ENCODE measurements at regions not wholly inside any gene's neighbourhood (a gene's known extent, or its start where the extent isn't known, plus 50 kb on each side); places are given as distances from the start of the nearest gene placed in this dataset.
"Not testable (repeated sequence)": the region's sequence is repeated elsewhere in the genome, so short reads cannot be mapped to it uniquely, and the experiment has no call there.

DNA sequence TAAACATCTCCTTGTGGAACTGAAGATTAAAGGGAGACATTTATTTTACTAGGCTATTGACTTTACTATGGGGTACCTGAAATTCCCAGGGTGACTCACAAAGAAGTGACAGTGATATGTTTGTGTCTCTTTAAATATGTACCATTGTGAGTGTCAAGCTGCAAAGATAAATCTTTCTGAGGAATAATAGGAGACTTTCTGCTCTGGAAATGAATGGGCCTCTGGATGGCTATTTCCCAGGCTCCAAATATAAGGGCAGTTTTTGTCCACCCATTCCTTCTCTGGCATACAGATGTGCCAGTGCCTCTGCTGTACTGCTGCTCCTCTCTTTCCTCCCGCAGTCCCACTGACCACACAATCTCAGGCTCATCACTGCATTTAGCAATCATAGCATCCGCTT is 586.4 kb upstream of the CNTNAP5 start:
- TF ChIP-seq, protein P1, sequence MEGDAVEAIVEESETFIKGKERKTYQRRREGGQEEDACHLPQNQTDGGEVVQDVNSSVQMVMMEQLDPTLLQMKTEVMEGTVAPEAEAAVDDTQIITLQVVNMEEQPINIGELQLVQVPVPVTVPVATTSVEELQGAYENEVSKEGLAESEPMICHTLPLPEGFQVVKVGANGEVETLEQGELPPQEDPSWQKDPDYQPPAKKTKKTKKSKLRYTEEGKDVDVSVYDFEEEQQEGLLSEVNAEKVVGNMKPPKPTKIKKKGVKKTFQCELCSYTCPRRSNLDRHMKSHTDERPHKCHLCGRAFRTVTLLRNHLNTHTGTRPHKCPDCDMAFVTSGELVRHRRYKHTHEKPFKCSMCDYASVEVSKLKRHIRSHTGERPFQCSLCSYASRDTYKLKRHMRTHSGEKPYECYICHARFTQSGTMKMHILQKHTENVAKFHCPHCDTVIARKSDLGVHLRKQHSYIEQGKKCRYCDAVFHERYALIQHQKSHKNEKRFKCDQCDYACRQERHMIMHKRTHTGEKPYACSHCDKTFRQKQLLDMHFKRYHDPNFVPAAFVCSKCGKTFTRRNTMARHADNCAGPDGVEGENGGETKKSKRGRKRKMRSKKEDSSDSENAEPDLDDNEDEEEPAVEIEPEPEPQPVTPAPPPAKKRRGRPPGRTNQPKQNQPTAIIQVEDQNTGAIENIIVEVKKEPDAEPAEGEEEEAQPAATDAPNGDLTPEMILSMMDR (IDR thresholded peaks at IDR 0.05; ENCODE audit: low read length, missing control alignments) = no peak
- no peak for DNase-seq (ENCODE audit: low read depth)
- no peak overlapping the region for H3K4me3 ChIP-seq (replicated peaks; ENCODE audit: low read depth, low read length)

GRCh38 chr2:123448801-123449200 is 576.3 kb upstream of the CNTNAP5 start:
- TF ChIP-seq, protein P1 (IDR thresholded peaks at IDR 0.05; ENCODE audit: low read length, missing control alignments) = no peak
- no peak overlapping the region for H3K4me3 ChIP-seq (replicated peaks; ENCODE audit: low read depth, low read length)
- no peak for DNase-seq (ENCODE audit: low read depth)

GRCh38 chr2:123451542-123451941 is 573.5 kb upstream of the CNTNAP5 start:
- TF ChIP-seq, protein P1 (IDR thresholded peaks at IDR 0.05; ENCODE audit: low read length, missing control alignments) = no peak
- no peak overlapping the region for H3K4me3 ChIP-seq (replicated peaks; ENCODE audit: low read depth, low read length)
- peak; percentile 17 for DNase-seq (ENCODE audit: low read depth)

DNA sequence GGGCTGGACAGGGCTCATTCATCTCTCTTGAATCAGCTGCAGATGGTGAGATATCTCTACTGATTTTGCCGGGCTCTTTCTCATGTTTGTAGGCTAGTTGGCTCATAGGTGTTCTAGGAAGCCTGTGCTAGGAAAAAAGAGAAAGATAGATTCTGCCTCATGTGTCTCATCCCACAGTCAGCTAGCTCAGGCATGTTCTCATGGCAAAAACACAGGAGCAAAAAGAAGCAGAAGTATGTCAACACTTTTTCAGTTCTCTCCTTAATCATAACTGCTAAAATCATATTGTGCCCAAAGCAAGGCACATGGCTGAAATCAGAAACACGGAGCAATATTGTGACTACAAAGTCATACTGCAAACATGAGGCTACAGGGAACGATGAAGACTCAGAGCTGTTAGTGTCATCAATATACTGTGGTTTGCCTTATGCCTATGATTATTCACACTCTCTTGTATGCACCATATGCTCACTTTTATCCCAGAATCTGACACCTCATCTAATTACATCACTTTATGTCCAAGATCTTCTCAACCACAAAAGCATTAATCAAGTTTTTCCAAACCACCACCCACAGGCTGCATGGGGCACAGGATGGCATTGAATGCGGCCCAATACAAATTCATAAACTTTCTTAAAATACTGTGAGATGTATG is 571.9 kb upstream of the CNTNAP5 start:
- TF ChIP-seq, protein P1 (IDR thresholded peaks at IDR 0.05; ENCODE audit: low read length, missing control alignments) = no peak
- DNase-seq (ENCODE audit: low read depth) = no peak
- no peak overlapping the region for H3K4me3 ChIP-seq (replicated peaks; ENCODE audit: low read depth, low read length)

GRCh38 chr2:123453772-123454171 is 571.3 kb upstream of the CNTNAP5 start:
- no peak overlapping the region for H3K4me3 ChIP-seq (replicated peaks; ENCODE audit: low read depth, low read length)
- DNase-seq (ENCODE audit: low read depth) = peak; percentile 75
- TF ChIP-seq, protein P1 (IDR thresholded peaks at IDR 0.05; ENCODE audit: low read length, missing control alignments) = no peak

DNA sequence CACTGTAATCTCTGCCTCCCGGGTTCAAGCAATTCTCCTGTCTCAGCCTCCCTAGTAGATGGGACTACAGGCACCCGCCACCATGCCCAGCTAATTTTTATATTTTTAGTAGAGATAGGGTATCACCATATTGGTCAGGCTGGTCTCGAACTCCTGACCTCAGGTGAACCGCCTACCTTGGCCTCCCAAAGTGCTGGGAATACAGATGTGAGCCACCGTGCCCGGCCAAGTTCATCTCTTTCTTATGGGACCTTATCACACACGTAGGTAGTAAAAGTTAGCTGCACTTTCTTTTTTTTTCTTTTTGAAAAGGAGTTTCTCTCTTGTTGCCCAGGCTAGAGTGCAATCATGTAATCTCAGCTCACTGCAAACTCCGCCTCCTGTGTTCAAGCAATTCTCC is 569.9 kb upstream of the CNTNAP5 start:
- H3K4me3 ChIP-seq (replicated peaks; ENCODE audit: low read depth, low read length); DNase-seq (ENCODE audit: low read depth): not testable (repeated sequence)

DNA sequence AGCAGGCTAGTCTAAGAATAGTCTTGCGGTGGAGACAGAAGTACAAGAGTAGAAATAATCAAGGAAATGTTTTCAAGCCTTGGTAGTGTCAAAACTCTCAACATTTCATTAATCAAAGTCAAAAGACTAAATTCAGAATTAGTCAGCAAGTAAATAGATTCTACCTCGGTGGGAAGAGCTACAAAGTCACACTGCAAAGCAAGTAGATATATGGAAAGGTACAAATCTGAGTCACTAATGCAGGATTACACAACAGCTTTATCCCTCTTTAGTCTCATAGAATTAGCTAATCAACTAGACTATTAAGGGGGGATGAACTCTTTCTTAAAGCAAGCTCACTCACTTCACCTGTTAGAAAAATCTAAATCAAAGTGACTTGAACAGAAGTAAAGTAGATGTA is 568.7 kb upstream of the CNTNAP5 start:
- TF ChIP-seq, protein P1 (IDR thresholded peaks at IDR 0.05; ENCODE audit: low read length, missing control alignments) = no peak
- no peak overlapping the region for H3K4me3 ChIP-seq (replicated peaks; ENCODE audit: low read depth, low read length)
- no peak for DNase-seq (ENCODE audit: low read depth)

Measured in fibroblast of pulmonary artery (primary cell).